B cell (primary cell): ENCODE measurements at regions not wholly inside any gene's neighbourhood (a gene's known extent, or its start where the extent isn't known, plus 50 kb on each side); places are given as distances from the start of the nearest gene placed in this dataset.

Experiments
- ATAC-seq: fragments of 200-7000 bp; cut with Tn5 transposase; one replicate; pipeline ENCODE4 v1.10.0; 2021; ENCODE audit warnings: low read depth, mild to moderate bottlenecking, moderate number of reproducible peaks, moderate library complexity
- CTCF ChIA-PET: fragments of 350-600 bp; sonication (Branson Sonifier 250); formaldehyde crosslinking; loops from one replicate; lab custom pipeline; 2021; ENCODE audit warnings: antibody characterized with exemption, inconsistent platforms; lab: Charles Lee
- POLR2A ChIA-PET: fragments of 350-600 bp; sonication (Branson Sonifier 250); formaldehyde crosslinking; loops from one replicate; lab custom pipeline; 2021; ENCODE audit warnings: antibody characterized with exemption; lab: Charles Lee
- DNase-seq: peaks from one replicate; pipeline ENCODE4 v3.0.0; 2013
- H2AFZ ChIP-seq: 2 replicates; pipeline ENCODE4 v1.6.1; 2012; ENCODE audit warnings: mild to moderate bottlenecking, low read depth, low read length; ENCODE audit not compliant: insufficient read depth, poor library complexity, severe bottlenecking
- H3K27ac ChIP-seq, 2 donors: 1 replicate in 1 of 2; 2 replicates in 1 of 2; pipeline ENCODE4 v1.5.1; 2012 to 2013; ENCODE audit warnings: low read length in 2 of 2, mild to moderate bottlenecking in 2 of 2, moderate library complexity in 1 of 2
- H3K27me3 ChIP-seq, 4 experiments: fragments of 200-600 bp in 1 of 4; sonication (generic) in 1 of 4; replicated peaks in 1 of 4; 1 replicate in 2 of 4; 2 replicates in 2 of 4; pipeline versions ENCODE4 v1.6.1 to v1.7.0; 2013 to 2016; ENCODE audit warnings: low read length in 3 of 4, mild to moderate bottlenecking in 2 of 4, mixed read lengths in 1 of 4, moderate library complexity in 1 of 4; ENCODE audit not compliant: insufficient read depth in 4 of 4, control insufficient read depth in 3 of 4; ENCODE audit errors: control extremely low read depth in 1 of 4
- H3K36me3 ChIP-seq, 2 experiments: replicated peaks in 1 of 2; 1 replicate in 1 of 2; 2 replicates in 1 of 2; pipeline versions ENCODE4 v1.6.1 to v1.7.1; 2013; ENCODE audit warnings: low read length in 1 of 2; ENCODE audit not compliant: insufficient read depth in 2 of 2, control insufficient read depth in 1 of 2; ENCODE audit errors: control extremely low read depth in 1 of 2, extremely low read depth in 1 of 2
- H3K4me1 ChIP-seq, 2 donors: fragments of 200-600 bp in 1 of 2; sonication (generic) in 1 of 2; 1 replicate in 1 of 2; 2 replicates in 1 of 2; pipeline versions ENCODE4 v1.5.1 to v1.6.1; 2013 to 2017; ENCODE audit warnings: low read length in 2 of 2; ENCODE audit not compliant: control insufficient read depth in 2 of 2, insufficient read depth in 2 of 2
- H3K4me2 ChIP-seq: replicated peaks from 2 replicates; pipeline ENCODE3; 2012; ENCODE audit warnings: mild to moderate bottlenecking, low read depth, low read length; ENCODE audit not compliant: poor library complexity, severe bottlenecking
- H3K4me3 ChIP-seq, 5 experiments: fragments of 200-600 bp in 1 of 5; sonication (generic) in 1 of 5; 1 replicate in 3 of 5; 2 replicates in 2 of 5; pipeline versions ENCODE4 v1.5.1 to v1.7.0; 2011 to 2016; ENCODE audit warnings: low read length in 4 of 5, mild to moderate bottlenecking in 4 of 5, low read depth in 2 of 5, control low read depth in 1 of 5, moderate library complexity in 1 of 5; ENCODE audit not compliant: insufficient read depth in 1 of 5; ENCODE audit errors: control extremely low read depth in 1 of 5, extremely low read depth in 1 of 5
- H3K79me2 ChIP-seq: fragments of 200-600 bp; sonication (generic); one replicate; pipeline ENCODE4 v1.6.0; 2016; ENCODE audit warnings: low read length; ENCODE audit not compliant: control insufficient read depth, insufficient read depth
- H3K9ac ChIP-seq: fragments of 200-600 bp; sonication (generic); 2 replicates; pipeline ENCODE4 v1.6.1; 2017; ENCODE audit warnings: mild to moderate bottlenecking, low read length, moderate library complexity
- H3K9me3 ChIP-seq, 3 donors: one replicate each; pipeline versions ENCODE4 v1.6.1 to v1.7.1; 2013; ENCODE audit warnings: low read length in 2 of 3; ENCODE audit not compliant: control insufficient read depth in 2 of 3, insufficient read depth in 1 of 3; ENCODE audit errors: control extremely low read depth in 1 of 3
- H4K20me1 ChIP-seq: 2 replicates; pipeline ENCODE4 v1.6.0; 2012; ENCODE audit warnings: mild to moderate bottlenecking, low read length; ENCODE audit not compliant: insufficient read depth, control insufficient read depth, poor library complexity, severe bottlenecking
- H3K27ac Mint-ChIP-seq: one replicate; pipeline ENCODE4 v1.8.0; 2021; ENCODE audit warnings: mixed read lengths
- H3K27me3 Mint-ChIP-seq: one replicate; pipeline ENCODE4 v1.8.0; 2021; ENCODE audit warnings: mixed read lengths
- H3K4me1 Mint-ChIP-seq: one replicate; pipeline ENCODE4 v1.8.0; 2021; ENCODE audit warnings: mixed read lengths
- H3K4me3 Mint-ChIP-seq: one replicate; pipeline ENCODE4 v1.8.0; 2021; ENCODE audit warnings: mixed read lengths
- H3K9me3 Mint-ChIP-seq: one replicate; pipeline ENCODE4 v1.8.0; 2022; ENCODE audit warnings: mixed read lengths; ENCODE audit not compliant: insufficient read depth
- CTCF ChIP-seq: fragments of 200-600 bp; IDR thresholded peaks from one replicate; pipeline ENCODE4 v1.8.0; 2022; ENCODE audit warnings: antibody characterized with exemption, mild to moderate bottlenecking
- EZH2 ChIP-seq: IDR thresholded peaks from 2 replicates; pipeline ENCODE4 v1.6.1; 2012; ENCODE audit warnings: borderline replicate concordance, low read depth, mild to moderate bottlenecking, moderate library complexity, low read length; ENCODE audit not compliant: insufficient read depth, poor library complexity, severe bottlenecking
- WGBS: methylation state at CpG from one replicate; pipeline ENCODE4 v1.1.5; 2013; ENCODE audit warnings: missing lambda C conversion rate; ENCODE audit not compliant: insufficient coverage; 5-methylcytosine and 5-hydroxymethylcytosine counted together
- intact Hi-C: fragments of 100-400 bp; cut with micrococcal nuclease; formaldehyde crosslinking; loops from one replicate; pipeline ENCODE4 v1.10.0; 2022

GRCh38 chr3:30443756-30444673, 162.4 kb upstream of the TGFBR2 start:
- Mint-ChIP-seq H3K9me3 (peaks cover 3% of the 10 kb centered on the region), H3K27ac (no peak overlapping the region), H3K4me1 (no peaks in the 10 kb centered on the region), H3K4me3 (no peak overlapping the region), H3K27me3 (no peaks in the 10 kb centered on the region)
- Histone ChIP-seq H3K4me2 (no peak overlapping the region), H3K9me3 (no peaks in the 10 kb centered on the region), H3K27ac (no peak overlapping the region), H3K4me3 (no peak overlapping the region), H3K79me2 (no peaks in the 10 kb centered on the region), H2AFZ (no peak overlapping the region), H4K20me1 (no peaks in the 10 kb centered on the region), H3K27me3 (no peaks in the 10 kb centered on the region), H3K9ac (no peak overlapping the region), H3K36me3 (no peaks in the 10 kb centered on the region), H3K4me1 (no peaks in the 10 kb centered on the region)
- intact Hi-C loops: no loop called here
- DNase-seq (no peak), ATAC-seq (no peak)
- no CpG with 5 or more reads among the region's 6 CpGs for WGBS
- TF ChIP-seq EZH2: no peak
- no peak for TF ChIP-seq CTCF
- ChIA-PET POLR2A (no interaction called here), CTCF (no interaction called here)

- ATAC-seq (no peak), DNase-seq (no peak)
- intact Hi-C loops: no loop called here
- Histone ChIP-seq H3K4me1 (no peaks in the 10 kb centered on the region), H3K27ac (no peak overlapping the region), H3K4me3 (no peak overlapping the region), H3K9ac (no peak overlapping the region), H4K20me1 (no peaks in the 10 kb centered on the region), H3K27me3 (no peaks in the 10 kb centered on the region), H3K36me3 (no peaks in the 10 kb centered on the region), H3K9me3 (no peaks in the 10 kb centered on the region), H2AFZ (no peak overlapping the region), H3K4me2 (no peak overlapping the region), H3K79me2 (no peaks in the 10 kb centered on the region)
- 100% methylated on average over 2 of the region's 5 CpGs for WGBS
- Mint-ChIP-seq H3K9me3 (peaks cover 3% of the 10 kb centered on the region), H3K27me3 (no peaks in the 10 kb centered on the region), H3K4me1 (no peaks in the 10 kb centered on the region), H3K4me3 (no peak overlapping the region), H3K27ac (no peak overlapping the region)
- ChIA-PET POLR2A (no interaction called here), CTCF (interaction anchor here (1.6 to 2.2 kb wide), 2 partner anchors 8 to 10 kb away, joined by 3 to 7 read pairs; no protein-coding TSS in a partner anchor)
- no peak for TF ChIP-seq CTCF
- TF ChIP-seq EZH2: no peak
These were observed 157.7 kb upstream of the TGFBR2 start for GRCh38 chr3:30448450-30449289.
